ENCODE measurements at regions not wholly inside any gene's neighbourhood (a gene's known extent, or its start where the extent isn't known, plus 50 kb on each side); places are given as distances from the start of the nearest gene placed in this dataset.
"Not testable (repeated sequence)": the region's sequence is repeated elsewhere in the genome, so short reads cannot be mapped to it uniquely, and the experiment has no call there.

GRCh38 chr13:108083056-108083455, 132.3 kb downstream of the LIG4 start:
- no peak for DNase-seq (ENCODE audit: low spot score)
- Histone ChIP-seq H3K4me3 (no peak overlapping the region), H3K9me2 (replicated peaks; ENCODE audit: insufficient read depth) (no peaks in the 10 kb centered on the region), H3K36me3 (replicated peaks; ENCODE audit: insufficient read depth, low read depth) (no peaks in the 10 kb centered on the region), H3K27ac (no peak overlapping the region), H4K20me1 (ENCODE audit: insufficient read depth, poor library complexity, severe bottlenecking) (no peaks in the 10 kb centered on the region), H3K79me2 (no peaks in the 10 kb centered on the region), H3K4me2 (no peak overlapping the region), H3K9me3 (ENCODE audit: low read depth) (no peaks in the 10 kb centered on the region), H3K27me3 (no peaks in the 10 kb centered on the region), H3K4me1 (ENCODE audit: insufficient read depth) (no peaks in the 10 kb centered on the region), H2AFZ (no peak overlapping the region)
- WGBS (ENCODE audit: low lambda C conversion rate, missing lambda C conversion rate), result 31% methylated on average over 2 of the region's 2 CpGs
- TF ChIP-seq EZH2phosphoT487 (IDR thresholded peaks at IDR 0.05; ENCODE audit: low read depth, severe bottlenecking, unreplicated experiment) (no peak), EZH2 (IDR thresholded peaks at IDR 0.05; ENCODE audit: borderline replicate concordance) (no peak), CTCF (IDR thresholded peaks at IDR 0.05; ENCODE audit: poor library complexity) (no peak)

GRCh38 chr13:108082481-108082880, 132.9 kb downstream of the LIG4 start:
- H2AFZ ChIP-seq, result no peak overlapping the region
- no peaks in the 10 kb centered on the region for H3K36me3 ChIP-seq (replicated peaks; ENCODE audit: insufficient read depth, low read depth)
- no peak overlapping the region for H3K4me2 ChIP-seq
- no peaks in the 10 kb centered on the region for H3K79me2 ChIP-seq
- no peaks in the 10 kb centered on the region for H3K9me3 ChIP-seq (ENCODE audit: low read depth)
- no peak for DNase-seq (ENCODE audit: low spot score)
- no peaks in the 10 kb centered on the region for H3K27me3 ChIP-seq
- 68% methylated on average over 4 of the region's 4 CpGs for WGBS (ENCODE audit: low lambda C conversion rate, missing lambda C conversion rate)
- H3K4me1 ChIP-seq (ENCODE audit: insufficient read depth), result no peaks in the 10 kb centered on the region
- no peaks in the 10 kb centered on the region for H4K20me1 ChIP-seq (ENCODE audit: insufficient read depth, poor library complexity, severe bottlenecking)
- H3K27ac ChIP-seq, result no peak overlapping the region
- H3K4me3 ChIP-seq, result no peak overlapping the region
- no peak for TF ChIP-seq CTCF (IDR thresholded peaks at IDR 0.05; ENCODE audit: poor library complexity)
- no peak for TF ChIP-seq EZH2phosphoT487 (IDR thresholded peaks at IDR 0.05; ENCODE audit: low read depth, severe bottlenecking, unreplicated experiment)
- TF ChIP-seq EZH2 (IDR thresholded peaks at IDR 0.05; ENCODE audit: borderline replicate concordance), result no peak
- H3K9me2 ChIP-seq (replicated peaks; ENCODE audit: insufficient read depth), result no peaks in the 10 kb centered on the region

GRCh38 chr13:108077284-108077683, 138.1 kb downstream of the LIG4 start:
- TF ChIP-seq EZH2 (IDR thresholded peaks at IDR 0.05; ENCODE audit: borderline replicate concordance) (no peak), EZH2phosphoT487 (IDR thresholded peaks at IDR 0.05; ENCODE audit: low read depth, severe bottlenecking, unreplicated experiment) (no peak), CTCF (IDR thresholded peaks at IDR 0.05; ENCODE audit: poor library complexity) (no peak)
- H3K4me3 ChIP-seq, result no peak overlapping the region
- no peaks in the 10 kb centered on the region for H3K36me3 ChIP-seq (replicated peaks; ENCODE audit: insufficient read depth, low read depth)
- H3K27ac ChIP-seq, result no peak overlapping the region
- H3K9me3 ChIP-seq (ENCODE audit: low read depth), result no peaks in the 10 kb centered on the region
- no peak overlapping the region for H3K4me2 ChIP-seq
- H3K4me1 ChIP-seq (ENCODE audit: insufficient read depth), result no peaks in the 10 kb centered on the region
- no peak overlapping the region for H2AFZ ChIP-seq
- H3K9me2 ChIP-seq (replicated peaks; ENCODE audit: insufficient read depth), result no peaks in the 10 kb centered on the region
- 83% methylated on average over 1 of the region's 1 CpG for WGBS (ENCODE audit: low lambda C conversion rate, missing lambda C conversion rate)
- no peaks in the 10 kb centered on the region for H3K79me2 ChIP-seq
- DNase-seq (ENCODE audit: low spot score), result no peak
- H3K27me3 ChIP-seq, result no peaks in the 10 kb centered on the region
- H4K20me1 ChIP-seq (ENCODE audit: insufficient read depth, poor library complexity, severe bottlenecking), result no peaks in the 10 kb centered on the region

GRCh38 chr13:108074429-108074828, 140.9 kb downstream of the LIG4 start:
- H2AFZ ChIP-seq; H3K79me2 ChIP-seq; H4K20me1 ChIP-seq (ENCODE audit: insufficient read depth, poor library complexity, severe bottlenecking); H3K4me2 ChIP-seq; H3K27ac ChIP-seq; H3K9me3 ChIP-seq (ENCODE audit: low read depth); H3K36me3 ChIP-seq (replicated peaks; ENCODE audit: insufficient read depth, low read depth); H3K4me1 ChIP-seq (ENCODE audit: insufficient read depth); DNase-seq (ENCODE audit: low spot score); H3K9me2 ChIP-seq (replicated peaks; ENCODE audit: insufficient read depth); H3K4me3 ChIP-seq; H3K27me3 ChIP-seq: not testable (repeated sequence)
- 80% methylated on average over 5 of the region's 5 CpGs for WGBS (ENCODE audit: low lambda C conversion rate, missing lambda C conversion rate)

All from hepatocyte (in vitro differentiated cells).